A673 (cell line): ENCODE measurements at regions not wholly inside any gene's neighbourhood (a gene's known extent, or its start where the extent isn't known, plus 50 kb on each side); places are given as distances from the start of the nearest gene placed in this dataset.

Experiments
- BruUV-seq: library from RNA; stranded (reverse); fragments of 400-500 nt; replicated peaks from 2 replicates; lab custom pipeline; 2021; lab: Mats Ljungman, UMichigan
- CTCF ChIA-PET: fragments of 300-600 bp; sonication (Branson Sonifier 250); formaldehyde crosslinking; loops from one replicate; lab custom pipeline; 2022; ENCODE audit warnings: antibody characterized with exemption; lab: Charles Lee
- POLR2A ChIA-PET: fragments of 300-600 bp; sonication (Branson Sonifier 250); formaldehyde crosslinking; loops from one replicate; lab custom pipeline; 2022; ENCODE audit warnings: antibody characterized with exemption; ENCODE audit not compliant: low non-redundant PET; lab: Charles Lee
- DNase-seq: peaks from one replicate; pipeline ENCODE4 v3.0.0-alpha.2; 2015; ENCODE audit warnings: low spot score
- H3K27ac ChIP-seq: fragments of 200-600 bp; sonication (generic); 2 replicates; pipeline ENCODE4 v1.5.1; 2016; ENCODE audit warnings: mixed run types, low read depth, mild to moderate bottlenecking, mixed read lengths, antibody characterized with exemption, low read length; ENCODE audit not compliant: poor library complexity, severe bottlenecking
- H3K27me3 ChIP-seq: fragments of 200-600 bp; sonication (generic); replicated peaks from 2 replicates; pipeline ENCODE4 v1.6.1; 2017; ENCODE audit warnings: mixed run types, low read depth, mild to moderate bottlenecking, mixed read lengths, antibody characterized with exemption, low read length; ENCODE audit not compliant: insufficient read depth, poor library complexity
- H3K36me3 ChIP-seq: fragments of 200-600 bp; sonication (generic); 2 replicates; pipeline ENCODE4 v1.6.1; 2016; ENCODE audit warnings: mixed run types, mild to moderate bottlenecking, mixed read lengths, antibody characterized with exemption, low read length; ENCODE audit not compliant: insufficient read depth, poor library complexity, severe bottlenecking
- H3K4me1 ChIP-seq: fragments of 200-600 bp; sonication (generic); 2 replicates; pipeline ENCODE4 v1.6.1; 2017; ENCODE audit warnings: mixed run types, mild to moderate bottlenecking, mixed read lengths, antibody characterized with exemption, low read length; ENCODE audit not compliant: insufficient read depth, poor library complexity, severe bottlenecking
- H3K4me3 ChIP-seq: fragments of 200-600 bp; sonication (generic); 2 replicates; pipeline ENCODE4 v1.5.1; 2016; ENCODE audit warnings: low read depth, mixed run types, mild to moderate bottlenecking, mixed read lengths, low read length; ENCODE audit not compliant: poor library complexity, severe bottlenecking
- H3K9me3 ChIP-seq: fragments of 200-600 bp; sonication (generic); 2 replicates; pipeline ENCODE4 v1.6.1; 2016; ENCODE audit warnings: mixed run types, low read depth, mild to moderate bottlenecking, mixed read lengths, antibody characterized with exemption, low read length; ENCODE audit not compliant: poor library complexity, severe bottlenecking
- EZH2 ChIP-seq: fragments of 200-600 bp; sonication (generic); IDR thresholded peaks from 2 replicates; pipeline ENCODE4 v1.6.1; 2017; ENCODE audit warnings: borderline replicate concordance, low read depth, mild to moderate bottlenecking, mixed read lengths, antibody characterized with exemption, low read length; ENCODE audit not compliant: poor library complexity, severe bottlenecking
- intact Hi-C: fragments of 100-400 bp; cut with micrococcal nuclease; formaldehyde crosslinking; loops from one replicate; pipeline ENCODE4 v1.10.0; 2022; ENCODE audit not compliant: unreplicated experiment
- TF ChIP-seq, protein P1 (sequence below): fragments of 300-800, 200-600 bp; sonication (generic); conservative IDR thresholded peaks from 2 replicates; pipeline ENCODE4 v1.5.1; 2017; ENCODE audit warnings: low read depth, mild to moderate bottlenecking, antibody characterized with exemption, low read length, moderate library complexity, mixed read lengths

DNA sequence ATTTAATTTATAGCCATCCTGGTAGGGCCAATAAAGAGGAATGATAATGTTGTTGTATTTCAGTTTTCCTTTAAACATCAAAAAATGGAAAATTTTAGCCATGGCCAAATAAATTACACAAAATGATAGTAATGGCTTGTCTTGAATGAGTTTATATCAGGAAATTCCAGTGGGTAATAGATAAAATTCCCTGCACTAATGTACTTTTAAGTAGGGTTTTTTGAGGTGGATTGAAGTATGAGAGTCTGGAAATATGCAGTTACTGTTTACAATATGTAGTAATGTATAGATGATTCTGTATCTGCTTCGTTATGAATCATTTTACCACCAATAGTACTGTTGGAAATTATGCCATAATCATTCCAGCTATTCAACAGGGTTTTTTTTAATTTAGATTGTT is 219.4 kb upstream of the ROBO2 start:
- no TSS peak for BruUV-seq
- POLR2A ChIA-PET: no interaction called here
- no peaks in the 10 kb centered on the region for H3K36me3 ChIP-seq

DNA sequence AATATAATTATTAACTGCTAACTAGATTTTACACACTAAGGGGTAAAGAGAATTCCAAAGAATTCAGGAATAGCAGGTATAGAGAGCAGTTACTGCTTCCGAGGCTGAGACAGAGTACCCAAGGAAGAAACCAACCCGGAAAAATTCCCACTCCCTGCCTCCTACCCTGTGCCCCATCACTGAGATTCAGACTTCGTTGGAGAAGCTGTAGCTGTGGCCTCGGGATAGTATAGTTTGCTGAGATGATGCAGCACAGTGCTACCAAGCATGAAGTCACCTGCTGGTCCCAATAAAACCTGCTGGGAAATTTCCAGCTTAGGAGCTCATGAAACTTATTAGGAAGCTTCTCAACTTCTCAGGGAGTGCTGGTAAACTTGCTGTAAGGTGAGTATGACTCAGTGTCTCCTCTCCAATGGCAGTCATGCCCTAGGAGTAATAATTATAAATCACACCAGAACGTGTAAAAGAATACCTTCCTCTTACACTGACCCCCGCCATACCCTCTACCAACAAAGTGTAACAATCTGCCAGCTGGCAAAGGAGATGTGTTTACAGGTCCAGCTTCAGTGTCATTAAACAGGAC is 215.2 kb upstream of the ROBO2 start:
- H3K27me3 ChIP-seq: no peaks in the 10 kb centered on the region
- POLR2A ChIA-PET: no interaction called here
- intact Hi-C loops: no loop called here
- no peak overlapping the region for H3K4me3 ChIP-seq
- H3K36me3 ChIP-seq: no peaks in the 10 kb centered on the region
- CTCF ChIA-PET: no interaction called here
- no peak for TF ChIP-seq EZH2
- TF ChIP-seq, protein P1, sequence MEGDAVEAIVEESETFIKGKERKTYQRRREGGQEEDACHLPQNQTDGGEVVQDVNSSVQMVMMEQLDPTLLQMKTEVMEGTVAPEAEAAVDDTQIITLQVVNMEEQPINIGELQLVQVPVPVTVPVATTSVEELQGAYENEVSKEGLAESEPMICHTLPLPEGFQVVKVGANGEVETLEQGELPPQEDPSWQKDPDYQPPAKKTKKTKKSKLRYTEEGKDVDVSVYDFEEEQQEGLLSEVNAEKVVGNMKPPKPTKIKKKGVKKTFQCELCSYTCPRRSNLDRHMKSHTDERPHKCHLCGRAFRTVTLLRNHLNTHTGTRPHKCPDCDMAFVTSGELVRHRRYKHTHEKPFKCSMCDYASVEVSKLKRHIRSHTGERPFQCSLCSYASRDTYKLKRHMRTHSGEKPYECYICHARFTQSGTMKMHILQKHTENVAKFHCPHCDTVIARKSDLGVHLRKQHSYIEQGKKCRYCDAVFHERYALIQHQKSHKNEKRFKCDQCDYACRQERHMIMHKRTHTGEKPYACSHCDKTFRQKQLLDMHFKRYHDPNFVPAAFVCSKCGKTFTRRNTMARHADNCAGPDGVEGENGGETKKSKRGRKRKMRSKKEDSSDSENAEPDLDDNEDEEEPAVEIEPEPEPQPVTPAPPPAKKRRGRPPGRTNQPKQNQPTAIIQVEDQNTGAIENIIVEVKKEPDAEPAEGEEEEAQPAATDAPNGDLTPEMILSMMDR: no peak
- DNase-seq: no peak
- H3K4me1 ChIP-seq: peaks cover 21% of the 10 kb centered on the region
- no peak overlapping the region for H3K27ac ChIP-seq
- no TSS peak for BruUV-seq
- H3K9me3 ChIP-seq: no peaks in the 10 kb centered on the region

More for the DNA sequence above, 219.4 kb upstream of the ROBO2 start:
- CTCF ChIA-PET: no interaction called here
- Histone ChIP-seq H3K27ac (no peak overlapping the region), H3K27me3 (no peaks in the 10 kb centered on the region), H3K4me3 (no peak overlapping the region), H3K4me1 (peaks cover 3% of the 10 kb centered on the region), H3K9me3 (no peaks in the 10 kb centered on the region)
- intact Hi-C loops: no loop called here
- TF ChIP-seq, protein P1: no peak
- no peak for TF ChIP-seq EZH2
- DNase-seq: no peak

DNA sequence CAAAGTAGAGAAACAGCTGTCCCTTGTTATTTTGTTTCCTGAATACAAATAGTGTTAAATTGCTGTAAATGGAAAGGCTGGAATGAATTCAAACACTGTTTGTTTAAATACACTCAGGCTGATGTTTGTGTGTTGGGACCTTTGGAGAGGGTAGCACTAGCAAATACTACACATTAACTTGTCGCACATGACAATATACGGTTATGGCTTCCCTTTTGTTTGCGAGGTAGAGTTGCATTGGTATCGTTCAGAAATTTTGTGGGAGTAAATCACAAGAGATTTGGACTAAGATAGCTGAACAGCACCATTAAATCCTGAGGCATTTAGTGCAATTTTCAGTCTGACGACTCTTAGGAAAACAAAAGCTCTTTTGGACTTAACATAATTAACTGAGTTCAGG is 213.0 kb upstream of the ROBO2 start:
- H3K36me3 ChIP-seq: no peaks in the 10 kb centered on the region
- peak; percentile 60 for DNase-seq
- no peak overlapping the region for H3K4me3 ChIP-seq
- H3K27ac ChIP-seq: peak overlapping the region; percentile 70
- POLR2A ChIA-PET: no interaction called here
- H3K27me3 ChIP-seq: no peaks in the 10 kb centered on the region
- BruUV-seq: no TSS peak
- no peaks in the 10 kb centered on the region for H3K9me3 ChIP-seq
- CTCF ChIA-PET: no interaction called here
- intact Hi-C loops: no loop called here
- TF ChIP-seq EZH2: no peak
- TF ChIP-seq, protein P1: no peak
- H3K4me1 ChIP-seq: peaks cover 21% of the 10 kb centered on the region
